ENCODE measurements at regions not wholly inside any gene's neighbourhood (a gene's known extent, or its start where the extent isn't known, plus 50 kb on each side); places are given as distances from the start of the nearest gene placed in this dataset.

GRCh38 chr4:149095811-149096210 is 653.6 kb upstream of the NR3C2 start:
- H3K4me3 ChIP-seq (ENCODE audit: low read depth, low read length): no peak overlapping the region
- TF ChIP-seq, protein P1, sequence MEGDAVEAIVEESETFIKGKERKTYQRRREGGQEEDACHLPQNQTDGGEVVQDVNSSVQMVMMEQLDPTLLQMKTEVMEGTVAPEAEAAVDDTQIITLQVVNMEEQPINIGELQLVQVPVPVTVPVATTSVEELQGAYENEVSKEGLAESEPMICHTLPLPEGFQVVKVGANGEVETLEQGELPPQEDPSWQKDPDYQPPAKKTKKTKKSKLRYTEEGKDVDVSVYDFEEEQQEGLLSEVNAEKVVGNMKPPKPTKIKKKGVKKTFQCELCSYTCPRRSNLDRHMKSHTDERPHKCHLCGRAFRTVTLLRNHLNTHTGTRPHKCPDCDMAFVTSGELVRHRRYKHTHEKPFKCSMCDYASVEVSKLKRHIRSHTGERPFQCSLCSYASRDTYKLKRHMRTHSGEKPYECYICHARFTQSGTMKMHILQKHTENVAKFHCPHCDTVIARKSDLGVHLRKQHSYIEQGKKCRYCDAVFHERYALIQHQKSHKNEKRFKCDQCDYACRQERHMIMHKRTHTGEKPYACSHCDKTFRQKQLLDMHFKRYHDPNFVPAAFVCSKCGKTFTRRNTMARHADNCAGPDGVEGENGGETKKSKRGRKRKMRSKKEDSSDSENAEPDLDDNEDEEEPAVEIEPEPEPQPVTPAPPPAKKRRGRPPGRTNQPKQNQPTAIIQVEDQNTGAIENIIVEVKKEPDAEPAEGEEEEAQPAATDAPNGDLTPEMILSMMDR (IDR thresholded peaks at IDR 0.05; ENCODE audit: insufficient read depth, low read depth, low read length): no peak
- DNase-seq (ENCODE audit: low read depth): no peak

- TF ChIP-seq, protein P1 (IDR thresholded peaks at IDR 0.05; ENCODE audit: insufficient read depth, low read depth, low read length): no peak
- DNase-seq (ENCODE audit: low read depth): no peak
- H3K4me3 ChIP-seq (ENCODE audit: low read depth, low read length): no peak overlapping the region
Observed at GRCh38 chr4:149095001-149095400, 652.8 kb upstream of the NR3C2 start.

GRCh38 chr4:149084144-149084543 is 641.9 kb upstream of the NR3C2 start:
- TF ChIP-seq, protein P1 (IDR thresholded peaks at IDR 0.05; ENCODE audit: insufficient read depth, low read depth, low read length): no peak
- no peak overlapping the region for H3K4me3 ChIP-seq (ENCODE audit: low read depth, low read length)
- no peak for DNase-seq (ENCODE audit: low read depth)

GRCh38 chr4:149077181-149077580 is 635.0 kb upstream of the NR3C2 start:
- no peak for DNase-seq (ENCODE audit: low read depth)
- H3K4me3 ChIP-seq (ENCODE audit: low read depth, low read length): no peak overlapping the region
- TF ChIP-seq, protein P1 (IDR thresholded peaks at IDR 0.05; ENCODE audit: insufficient read depth, low read depth, low read length): no peak

- DNase-seq (ENCODE audit: low read depth): no peak
- TF ChIP-seq, protein P1 (IDR thresholded peaks at IDR 0.05; ENCODE audit: insufficient read depth, low read depth, low read length): no peak
- no peak overlapping the region for H3K4me3 ChIP-seq (ENCODE audit: low read depth, low read length)
Observed at GRCh38 chr4:149076401-149076800, 634.2 kb upstream of the NR3C2 start.

GRCh38 chr4:149072384-149072783 is 630.2 kb upstream of the NR3C2 start:
- DNase-seq (ENCODE audit: low read depth): no peak
- TF ChIP-seq, protein P1 (IDR thresholded peaks at IDR 0.05; ENCODE audit: insufficient read depth, low read depth, low read length): no peak
- H3K4me3 ChIP-seq (ENCODE audit: low read depth, low read length): no peak overlapping the region

DNA sequence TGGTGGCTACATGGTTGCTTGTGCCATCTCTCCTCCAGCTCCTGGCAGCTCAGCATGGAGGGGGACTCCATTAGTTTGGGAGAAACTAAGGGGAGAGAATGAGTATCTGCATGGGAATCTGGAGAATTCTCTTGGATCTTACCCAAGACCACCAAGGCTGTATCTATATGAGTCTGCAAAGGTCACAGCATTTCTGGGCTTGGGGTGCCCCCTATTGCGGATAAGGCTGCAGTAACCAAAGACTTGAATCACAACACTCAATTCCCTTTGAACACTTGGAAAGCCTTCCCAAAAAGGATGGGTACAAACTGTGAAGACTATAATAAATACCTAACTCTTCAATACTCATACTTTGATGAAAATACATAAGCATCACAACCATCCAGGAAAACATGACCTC is 623.5 kb upstream of the NR3C2 start:
- DNase-seq (ENCODE audit: low read depth): no peak
- TF ChIP-seq, protein P1 (IDR thresholded peaks at IDR 0.05; ENCODE audit: insufficient read depth, low read depth, low read length): no peak
- H3K4me3 ChIP-seq (ENCODE audit: low read depth, low read length): no peak overlapping the region
